ENCODE measurements at regions not wholly inside any gene's neighbourhood (a gene's known extent, or its start where the extent isn't known, plus 50 kb on each side); places are given as distances from the start of the nearest gene placed in this dataset.

- H3K36me3 ChIP-seq: no peaks in the 10 kb centered on the region
These were observed 125.7 kb upstream of the KRAS start for GRCh38 chr12:25376407-25376806.

GRCh38 chr12:25372969-25373817 is 122.5 kb upstream of the KRAS start:
- Histone ChIP-seq H3K27me3 (no peaks in the 10 kb centered on the region), H3K9me3 (no peaks in the 10 kb centered on the region), H3K36me3 (no peaks in the 10 kb centered on the region), H3K27ac (no peak overlapping the region), H3K4me1 (no peaks in the 10 kb centered on the region), H3K4me3 (no peak overlapping the region)
- TF ChIP-seq POLR2AphosphoS5 (IDR thresholded peaks at IDR 0.05; ENCODE audit: insufficient read depth in 1 of 2, low read depth in 1 of 2) (no peak), CTCF (IDR thresholded peaks at IDR 0.05) (no peak), POLR2A (IDR thresholded peaks at IDR 0.05) (no peak)
- intact Hi-C loops (cut with DNase I): no loop called here
- no peak for DNase-seq (ENCODE audit: extremely low spot score in 2 of 2)

More at GRCh38 chr12:25376407-25376806, 125.7 kb upstream of the KRAS start:
- Histone ChIP-seq H3K4me3 (no peak overlapping the region), H3K9me3 (no peaks in the 10 kb centered on the region), H3K4me1 (no peaks in the 10 kb centered on the region), H3K27me3 (no peaks in the 10 kb centered on the region), H3K27ac (no peak overlapping the region)
- TF ChIP-seq CTCF (IDR thresholded peaks at IDR 0.05) (no peak), POLR2A (IDR thresholded peaks at IDR 0.05) (no peak), POLR2AphosphoS5 (IDR thresholded peaks at IDR 0.05; ENCODE audit: insufficient read depth in 1 of 2, low read depth in 1 of 2) (no peak)
- no peak for DNase-seq (ENCODE audit: extremely low spot score in 2 of 2)
- intact Hi-C loops (cut with DNase I): no loop called here

GRCh38 chr12:25372002-25372401 is 121.3 kb upstream of the KRAS start:
- intact Hi-C loops (cut with DNase I): no loop called here
- Histone ChIP-seq H3K36me3 (no peaks in the 10 kb centered on the region), H3K4me3 (no peak overlapping the region), H3K27me3 (no peaks in the 10 kb centered on the region), H3K27ac (no peak overlapping the region), H3K9me3 (no peaks in the 10 kb centered on the region), H3K4me1 (no peaks in the 10 kb centered on the region)
- DNase-seq (ENCODE audit: extremely low spot score in 2 of 2): no peak
- TF ChIP-seq POLR2AphosphoS5 (IDR thresholded peaks at IDR 0.05; ENCODE audit: insufficient read depth in 1 of 2, low read depth in 1 of 2) (no peak), POLR2A (IDR thresholded peaks at IDR 0.05) (no peak), CTCF (IDR thresholded peaks at IDR 0.05) (no peak)

DNA sequence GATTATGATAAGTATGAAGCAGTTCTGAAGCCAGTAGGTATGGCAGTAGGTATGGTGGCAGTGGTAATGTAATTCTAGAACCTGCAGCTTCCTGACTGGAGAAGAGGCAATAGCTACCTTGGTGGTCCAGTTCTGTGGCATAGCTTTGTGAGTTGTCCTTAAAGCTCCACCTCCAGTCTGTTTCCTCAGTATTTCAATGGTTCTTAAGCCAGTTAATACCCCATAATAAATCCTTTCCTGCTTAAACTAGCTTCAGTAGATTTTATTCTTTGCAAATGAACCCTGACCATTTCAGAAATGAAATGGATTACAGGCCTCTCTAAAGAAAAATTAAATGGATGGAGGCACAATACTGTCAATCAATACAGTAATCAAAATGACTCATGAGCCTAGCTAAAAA is 117.8 kb upstream of the KRAS start:
- DNase-seq (ENCODE audit: extremely low spot score in 2 of 2): no peak
- TF ChIP-seq POLR2A (IDR thresholded peaks at IDR 0.05): no peak
- no peak for TF ChIP-seq CTCF (IDR thresholded peaks at IDR 0.05)
- no peak for TF ChIP-seq POLR2AphosphoS5 (IDR thresholded peaks at IDR 0.05; ENCODE audit: insufficient read depth in 1 of 2, low read depth in 1 of 2)
- no peaks in the 10 kb centered on the region for H3K4me1 ChIP-seq
- no peaks in the 10 kb centered on the region for H3K27me3 ChIP-seq
- no peaks in the 10 kb centered on the region for H3K36me3 ChIP-seq
- H3K9me3 ChIP-seq: no peaks in the 10 kb centered on the region
- H3K27ac ChIP-seq: no peak overlapping the region
- H3K4me3 ChIP-seq: no peak overlapping the region
- intact Hi-C loops (cut with DNase I): no loop called here

- Histone ChIP-seq H3K36me3 (no peaks in the 10 kb centered on the region), H3K9me3 (no peaks in the 10 kb centered on the region), H3K4me3 (no peak overlapping the region), H3K27ac (no peak overlapping the region), H3K4me1 (no peaks in the 10 kb centered on the region), H3K27me3 (no peaks in the 10 kb centered on the region)
- TF ChIP-seq POLR2AphosphoS5 (IDR thresholded peaks at IDR 0.05; ENCODE audit: insufficient read depth in 1 of 2, low read depth in 1 of 2): no peak
- no peak for TF ChIP-seq CTCF (IDR thresholded peaks at IDR 0.05)
- TF ChIP-seq POLR2A (IDR thresholded peaks at IDR 0.05): no peak
- intact Hi-C loops (cut with DNase I): no loop called here
- no peak for DNase-seq (ENCODE audit: extremely low spot score in 2 of 2)
These were observed 115.4 kb upstream of the KRAS start for GRCh38 chr12:25366122-25366521.
